Upper lobe of right lung (tissue), 1 donor: ENCODE measurements at regions not wholly inside any gene's neighbourhood (a gene's known extent, or its start where the extent isn't known, plus 50 kb on each side); places are given as distances from the start of the nearest gene placed in this dataset.

Source experiments
- ATAC-seq: fragments of 200-7000 bp; cut with Tn5 transposase; one replicate; pipeline ENCODE4 v1.9.1; 2020; ENCODE audit warnings: mild to moderate bottlenecking, moderate library complexity
- DNase-seq: peaks from one replicate; pipeline ENCODE4 v3.0.0-alpha.2; 2020
- H3K27ac ChIP-seq: fragments of 200-600 bp; one replicate; pipeline ENCODE4 v1.8.0; 2022
- H3K27me3 ChIP-seq: fragments of 200-600 bp; one replicate; pipeline ENCODE4 v1.8.0; 2022; ENCODE audit warnings: mild to moderate bottlenecking
- H3K36me3 ChIP-seq: fragments of 200-600 bp; one replicate; pipeline ENCODE4 v1.8.0; 2022
- H3K4me1 ChIP-seq: fragments of 200-600 bp; one replicate; pipeline ENCODE4 v1.8.0; 2022
- H3K4me3 ChIP-seq: fragments of 200-600 bp; one replicate; pipeline ENCODE4 v1.8.0; 2022; ENCODE audit warnings: mild to moderate bottlenecking
- H3K9me3 ChIP-seq: fragments of 200-600 bp; one replicate; pipeline ENCODE4 v1.8.0; 2022
- intact Hi-C: fragments of 100-400 bp; cut with DNase I; formaldehyde crosslinking; loops from one replicate; pipeline ENCODE4 v1.11.0; 2022
- TF ChIP-seq, protein P1 (sequence below): fragments of 200-600 bp; IDR thresholded peaks from one replicate; pipeline ENCODE4 v1.8.0; 2022; ENCODE audit warnings: antibody characterized with exemption
- donor health status: DM: no; HTN: yes; CAD: no; lungs with severe emphysema.

- Histone ChIP-seq H3K27ac (no peak overlapping the region), H3K36me3 (no peaks in the 10 kb centered on the region), H3K4me3 (no peak overlapping the region), H3K9me3 (no peaks in the 10 kb centered on the region), H3K4me1 (no peaks in the 10 kb centered on the region), H3K27me3 (no peaks in the 10 kb centered on the region)
- ATAC-seq (no peak), DNase-seq (no peak)
- intact Hi-C loops = no loop called here
- TF ChIP-seq, protein P1, sequence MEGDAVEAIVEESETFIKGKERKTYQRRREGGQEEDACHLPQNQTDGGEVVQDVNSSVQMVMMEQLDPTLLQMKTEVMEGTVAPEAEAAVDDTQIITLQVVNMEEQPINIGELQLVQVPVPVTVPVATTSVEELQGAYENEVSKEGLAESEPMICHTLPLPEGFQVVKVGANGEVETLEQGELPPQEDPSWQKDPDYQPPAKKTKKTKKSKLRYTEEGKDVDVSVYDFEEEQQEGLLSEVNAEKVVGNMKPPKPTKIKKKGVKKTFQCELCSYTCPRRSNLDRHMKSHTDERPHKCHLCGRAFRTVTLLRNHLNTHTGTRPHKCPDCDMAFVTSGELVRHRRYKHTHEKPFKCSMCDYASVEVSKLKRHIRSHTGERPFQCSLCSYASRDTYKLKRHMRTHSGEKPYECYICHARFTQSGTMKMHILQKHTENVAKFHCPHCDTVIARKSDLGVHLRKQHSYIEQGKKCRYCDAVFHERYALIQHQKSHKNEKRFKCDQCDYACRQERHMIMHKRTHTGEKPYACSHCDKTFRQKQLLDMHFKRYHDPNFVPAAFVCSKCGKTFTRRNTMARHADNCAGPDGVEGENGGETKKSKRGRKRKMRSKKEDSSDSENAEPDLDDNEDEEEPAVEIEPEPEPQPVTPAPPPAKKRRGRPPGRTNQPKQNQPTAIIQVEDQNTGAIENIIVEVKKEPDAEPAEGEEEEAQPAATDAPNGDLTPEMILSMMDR = no peak
Observed at GRCh38 chr9:16071400-16071799, 518.6 kb downstream of the CCDC171 start.

- ATAC-seq = no peak
- Histone ChIP-seq H3K4me1 (no peaks in the 10 kb centered on the region), H3K36me3 (no peaks in the 10 kb centered on the region), H3K27me3 (no peaks in the 10 kb centered on the region), H3K4me3 (no peak overlapping the region), H3K27ac (no peak overlapping the region), H3K9me3 (no peaks in the 10 kb centered on the region)
- intact Hi-C loops = no loop called here
- DNase-seq = no peak
- TF ChIP-seq, protein P1 = no peak
Observed at GRCh38 chr9:16074963-16075362, 522.1 kb downstream of the CCDC171 start.

DNA sequence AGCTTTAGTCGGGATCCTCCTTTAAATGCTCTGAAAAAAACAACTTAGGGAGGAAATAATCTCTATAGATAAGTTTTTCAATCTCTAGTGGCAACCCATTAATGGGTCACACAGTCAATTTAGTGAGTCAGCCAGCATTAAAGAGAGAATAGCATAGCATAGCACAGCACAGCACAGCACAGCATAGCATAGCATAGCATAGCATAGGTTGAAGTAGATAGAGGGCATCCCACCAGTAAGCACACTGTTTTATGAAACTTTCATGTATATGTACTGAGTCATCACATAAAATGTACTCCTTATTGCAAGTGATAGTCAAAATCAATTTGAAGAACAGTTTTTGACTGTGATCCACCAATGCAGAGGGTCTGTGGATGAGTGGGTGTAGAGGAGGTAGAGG lies 522.9 kb downstream of the CCDC171 start:
- TF ChIP-seq, protein P1 = no peak
- Histone ChIP-seq H3K4me3 (no peak overlapping the region), H3K4me1 (no peaks in the 10 kb centered on the region), H3K27ac (no peak overlapping the region), H3K27me3 (no peaks in the 10 kb centered on the region), H3K36me3 (no peaks in the 10 kb centered on the region), H3K9me3 (no peaks in the 10 kb centered on the region)
- ATAC-seq (no peak), DNase-seq (no peak)
- intact Hi-C loops = no loop called here

DNA sequence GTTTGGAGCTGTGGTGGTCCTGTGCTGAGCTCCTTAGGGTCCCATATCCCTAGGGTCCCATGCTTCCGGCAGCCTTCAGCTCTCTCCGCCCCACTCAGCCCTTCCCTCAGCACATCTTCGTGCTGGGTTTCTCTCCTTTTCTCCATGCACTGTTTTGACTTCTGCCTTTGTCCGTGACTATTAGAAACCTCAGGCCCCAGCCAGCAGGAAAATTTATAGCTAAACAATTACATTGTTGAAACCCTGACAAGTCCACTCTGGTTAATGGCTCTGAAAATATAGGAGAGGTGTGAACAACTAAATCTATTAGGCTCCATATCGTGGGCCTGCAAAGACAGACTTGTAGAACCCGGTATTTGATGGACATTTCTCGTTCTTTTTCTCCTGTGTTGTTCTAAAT lies 523.7 kb downstream of the CCDC171 start:
- H3K27me3 ChIP-seq = no peaks in the 10 kb centered on the region
- no peaks in the 10 kb centered on the region for H3K4me1 ChIP-seq
- DNase-seq = no peak
- TF ChIP-seq, protein P1 = no peak
- intact Hi-C loops = no loop called here
- no peaks in the 10 kb centered on the region for H3K9me3 ChIP-seq
- H3K36me3 ChIP-seq = no peaks in the 10 kb centered on the region
- no peak overlapping the region for H3K27ac ChIP-seq
- no peak for ATAC-seq
- no peak overlapping the region for H3K4me3 ChIP-seq

- DNase-seq (no peak), ATAC-seq (no peak)
- Histone ChIP-seq H3K4me1 (no peaks in the 10 kb centered on the region), H3K27me3 (no peaks in the 10 kb centered on the region), H3K4me3 (no peak overlapping the region), H3K27ac (no peak overlapping the region), H3K9me3 (no peaks in the 10 kb centered on the region), H3K36me3 (no peaks in the 10 kb centered on the region)
- TF ChIP-seq, protein P1 = no peak
- intact Hi-C loops = no loop called here
Observed at GRCh38 chr9:16082796-16083195, 530.0 kb downstream of the CCDC171 start.

DNA sequence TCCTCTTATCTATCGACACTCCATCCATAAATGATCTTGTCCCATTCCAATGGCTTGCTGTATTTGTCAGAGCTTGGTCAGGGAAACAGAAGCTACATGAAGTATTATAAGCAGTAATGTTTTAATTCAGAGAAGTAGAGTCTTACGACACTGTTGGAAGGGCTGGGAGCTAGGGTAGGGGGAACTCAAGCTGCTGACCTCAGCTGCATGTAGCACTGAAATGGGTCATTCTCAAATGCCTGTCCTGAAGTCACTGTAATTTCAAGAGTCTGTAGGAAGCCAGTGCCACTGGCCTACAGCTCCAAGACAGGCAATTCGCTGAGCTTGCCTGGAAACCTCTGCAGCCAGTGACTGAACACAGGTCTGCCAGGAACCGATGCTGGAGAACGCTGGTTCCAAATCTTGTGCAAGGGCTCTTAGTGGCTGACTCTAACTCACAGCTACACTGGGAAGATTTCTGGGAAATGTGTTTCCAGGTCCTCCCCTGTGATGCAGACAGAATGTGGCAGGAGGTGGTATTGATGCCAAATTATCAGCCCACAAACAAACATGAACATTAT lies 532.4 kb downstream of the CCDC171 start:
- no peak for ATAC-seq
- TF ChIP-seq, protein P1 = no peak

More for the DNA sequence above, 532.4 kb downstream of the CCDC171 start:
- Histone ChIP-seq H3K4me1 (no peaks in the 10 kb centered on the region), H3K36me3 (no peaks in the 10 kb centered on the region), H3K27me3 (no peaks in the 10 kb centered on the region), H3K4me3 (no peak overlapping the region), H3K9me3 (no peaks in the 10 kb centered on the region), H3K27ac (no peak overlapping the region)
- no peak for DNase-seq
- intact Hi-C loops = no loop called here
